Body of pancreas (tissue), 4 donors: ENCODE measurements at regions not wholly inside any gene's neighbourhood (a gene's known extent, or its start where the extent isn't known, plus 50 kb on each side); places are given as distances from the start of the nearest gene placed in this dataset.

Source experiments
- ATAC-seq: fragments of 150-250 bp; one replicate; pipeline ENCODE4 v1.9.1; 2016
- DNase-seq, 4 donors: peaks; one replicate each; pipeline ENCODE4 v3.0.0-alpha.2; 2019
- H3K27ac ChIP-seq, 4 donors: fragments of 200-600 bp; sonication (generic); 1 replicate in 3 of 4; 2 replicates in 1 of 4; pipeline versions ENCODE4 v1.5.1 to v1.6.1; 2016 to 2019; ENCODE audit warnings: mild to moderate bottlenecking in 1 of 4, mixed read lengths in 1 of 4, moderate library complexity in 1 of 4
- H3K27me3 ChIP-seq, 2 donors: fragments of 200-600 bp; sonication (generic); one replicate each; pipeline ENCODE4 v1.6.0; 2016; ENCODE audit warnings: mild to moderate bottlenecking in 1 of 2
- H3K36me3 ChIP-seq, 2 donors: fragments of 200-600 bp; sonication (generic); replicated peaks in 1 of 2; 2 replicates each; pipeline ENCODE4 v1.5.1; 2016; ENCODE audit warnings: low read depth in 2 of 2; ENCODE audit not compliant: insufficient read depth in 1 of 2
- H3K4me1 ChIP-seq: fragments of 200-600 bp; sonication (generic); one replicate; pipeline ENCODE4 v1.6.0; 2016
- H3K4me3 ChIP-seq, 2 donors: fragments of 200-600 bp; sonication (generic); 1 replicate in 1 of 2; 2 replicates in 1 of 2; pipeline ENCODE4 v1.5.1; 2016 to 2019
- H3K9me3 ChIP-seq, 3 donors: fragments of 200-600 bp; sonication (generic); 1 replicate in 2 of 3; 2 replicates in 1 of 3; pipeline ENCODE4 v1.5.1; 2016
- CTCF ChIP-seq, 7 experiments: fragments of 450-650 bp in 4 of 7; fragments of 200-600 bp in 3 of 7; sonication (generic) in 3 of 7; IDR thresholded peaks; one replicate each; pipeline ENCODE4 v1.5.1; 2016 to 2019; ENCODE audit warnings: antibody characterized with exemption in 7 of 7
- POLR2A ChIP-seq, 3 donors: fragments of 450-650 bp; IDR thresholded peaks; one replicate each; pipeline ENCODE4 v1.6.1; 2016; ENCODE audit warnings: antibody characterized with exemption in 3 of 3, mild to moderate bottlenecking in 2 of 3
- WGBS, 2 donors: methylation state at CpG; one replicate each; pipeline ENCODE4 v1.1.5; 2017; 5-methylcytosine and 5-hydroxymethylcytosine counted together
- intact Hi-C: fragments of 100-400 bp; cut with DNase I; formaldehyde crosslinking; loops from one replicate; pipeline ENCODE4 v1.15.1; 2023

- ATAC-seq = no peak
- Histone ChIP-seq H3K4me1 (no peaks in the 10 kb centered on the region), H3K27ac (no peak overlapping the region), H3K27me3 (no peaks in the 10 kb centered on the region), H3K9me3 (no peaks in the 10 kb centered on the region), H3K36me3 (no peaks in the 10 kb centered on the region), H3K4me3 (no peak overlapping the region)
- WGBS, 2 donors = 67 to 72% methylated on average over 2 of the region's 2 CpGs
- DNase-seq = no peak
- intact Hi-C loops = no loop called here
- TF ChIP-seq CTCF (IDR thresholded peaks at IDR 0.05) = no peak
Observed at GRCh38 chr1:38253314-38253713, 206.7 kb upstream of the POU3F1 start.

DNA sequence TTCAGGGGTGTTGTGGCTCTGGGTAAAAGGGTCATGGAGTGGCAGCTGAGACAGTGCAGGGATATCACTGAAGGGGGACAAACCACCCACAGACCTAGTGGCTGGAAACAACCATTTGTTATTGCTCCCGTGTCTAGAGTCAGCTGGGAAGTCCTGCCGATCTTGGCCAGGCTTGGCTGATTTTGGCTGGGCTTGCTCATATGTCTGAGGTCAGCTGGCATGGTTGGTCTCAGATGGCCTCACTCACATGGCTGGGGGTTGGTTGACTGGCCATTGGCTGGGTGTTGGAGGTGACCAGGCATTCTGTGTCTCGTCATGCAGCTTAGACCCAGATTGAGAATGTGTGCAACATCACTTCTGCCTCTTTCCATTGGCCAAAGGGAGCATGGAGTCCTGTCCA lies 203.8 kb upstream of the POU3F1 start:
- H3K9me3 ChIP-seq = no peaks in the 10 kb centered on the region
- intact Hi-C loops = no loop called here
- WGBS, 2 donors = 76% methylated on average over 3 of the region's 3 CpGs; no CpG with 5 or more reads in 1 of the 2 donors
- TF ChIP-seq CTCF (IDR thresholded peaks at IDR 0.05) = no peak
- TF ChIP-seq POLR2A (IDR thresholded peaks at IDR 0.05) = no peak
- H3K4me3 ChIP-seq = no peak overlapping the region
- DNase-seq = no peak
- H3K27ac ChIP-seq = no peak overlapping the region
- H3K4me1 ChIP-seq = no peaks in the 10 kb centered on the region
- H3K36me3 ChIP-seq = no peaks in the 10 kb centered on the region
- no peak for ATAC-seq
- H3K27me3 ChIP-seq = no peaks in the 10 kb centered on the region

DNA sequence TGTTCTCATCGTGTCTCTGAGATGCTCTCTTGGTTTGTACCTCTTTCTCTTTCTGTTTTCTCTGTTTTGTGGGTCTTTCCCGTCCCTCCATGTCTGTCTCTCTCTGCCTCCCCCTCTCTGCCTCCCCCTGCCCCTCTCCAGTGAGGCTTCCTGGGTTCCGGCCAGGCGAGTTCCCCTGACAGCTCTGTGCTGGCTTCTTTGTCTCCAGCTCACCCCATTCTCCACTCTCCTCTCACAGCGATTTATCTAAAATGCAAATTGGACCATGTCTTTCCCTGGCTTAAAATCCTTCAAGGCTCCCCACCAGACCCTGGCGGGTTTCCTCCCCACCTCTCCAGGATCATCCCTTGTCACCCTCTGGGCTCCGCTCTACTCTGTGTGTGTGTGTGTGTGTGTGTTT lies 202.4 kb upstream of the POU3F1 start:
- DNase-seq = no peak

DNA sequence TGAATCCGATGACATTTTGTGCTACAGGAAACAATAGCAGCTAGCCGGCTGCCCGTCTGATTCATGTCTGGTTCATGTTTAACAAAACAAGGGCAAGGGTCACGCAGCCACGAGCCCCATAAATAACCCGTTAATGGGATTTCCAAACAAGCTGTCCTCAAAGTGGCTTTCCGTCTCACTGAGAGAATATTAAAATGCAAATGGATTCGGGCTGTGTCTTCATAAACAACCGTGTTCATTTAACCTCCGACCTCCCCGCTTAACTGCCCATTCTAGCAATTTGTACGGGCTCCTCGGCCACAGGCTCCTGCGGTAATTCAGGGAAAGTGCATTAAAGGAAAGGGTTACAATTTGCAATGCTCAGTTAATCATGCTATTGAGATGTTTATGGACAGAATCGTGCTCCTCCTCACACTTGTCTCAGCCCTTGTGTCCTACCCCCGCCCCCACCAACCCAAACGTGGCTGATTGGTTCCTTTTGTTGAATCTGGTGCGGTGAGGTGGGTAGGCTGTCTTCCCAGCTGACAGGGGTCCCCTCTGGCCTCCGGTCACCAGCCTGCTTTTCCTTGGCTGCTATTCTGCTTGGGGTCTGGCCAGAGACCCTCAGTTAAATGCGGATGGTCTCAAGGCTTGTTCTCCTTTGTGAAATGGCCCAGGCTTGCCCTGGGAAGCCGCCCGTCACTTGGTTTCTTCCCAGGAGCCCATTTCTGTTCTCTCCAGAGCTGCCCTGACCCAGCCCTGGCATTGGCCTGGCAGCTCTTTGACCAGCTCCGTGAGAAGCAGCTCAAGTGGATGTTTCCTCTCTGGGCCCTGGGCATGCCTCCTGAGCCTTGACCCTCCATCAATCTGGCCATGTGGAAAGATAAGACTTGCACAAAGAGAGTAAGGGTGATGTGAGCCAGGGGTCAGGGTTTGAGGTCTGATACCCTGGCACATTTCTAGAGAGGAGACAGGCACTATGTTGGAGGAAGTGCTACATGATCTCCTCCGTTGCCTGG lies 200.7 kb upstream of the POU3F1 start:
- 51 to 55% methylated on average over 20 to 24 of the region's 24 CpGs for WGBS, 2 donors
- H3K4me1 ChIP-seq = no peaks in the 10 kb centered on the region
- no peak overlapping the region for H3K27ac ChIP-seq
- H3K36me3 ChIP-seq = no peaks in the 10 kb centered on the region
- no peak for ATAC-seq
- no peaks in the 10 kb centered on the region for H3K27me3 ChIP-seq
- no peak for TF ChIP-seq POLR2A (IDR thresholded peaks at IDR 0.05)
- TF ChIP-seq CTCF (IDR thresholded peaks at IDR 0.05) = no peak
- intact Hi-C loops = no loop called here
- DNase-seq = no peak
- H3K9me3 ChIP-seq = no peaks in the 10 kb centered on the region
- no peak overlapping the region for H3K4me3 ChIP-seq

More for the DNA sequence above, 202.4 kb upstream of the POU3F1 start:
- no peak for TF ChIP-seq CTCF (IDR thresholded peaks at IDR 0.05)
- TF ChIP-seq POLR2A (IDR thresholded peaks at IDR 0.05) = no peak
- Histone ChIP-seq H3K27ac (no peak overlapping the region), H3K36me3 (no peaks in the 10 kb centered on the region), H3K4me1 (no peaks in the 10 kb centered on the region), H3K27me3 (no peaks in the 10 kb centered on the region), H3K9me3 (no peaks in the 10 kb centered on the region), H3K4me3 (no peak overlapping the region)
- intact Hi-C loops = no loop called here
- ATAC-seq = no peak
- 48 to 58% methylated on average over 7 of the region's 7 CpGs for WGBS, 2 donors
